HCT116 (cell line): ENCODE measurements at regions not wholly inside any gene's neighbourhood (a gene's known extent, or its start where the extent isn't known, plus 50 kb on each side); places are given as distances from the start of the nearest gene placed in this dataset.

Experiments
- ATAC-seq: fragments of 200-7000 bp; cut with Tn5 transposase; 2 replicates; pipeline ENCODE4 v1.9.1; 2020; ENCODE audit warnings: mild to moderate bottlenecking, moderate library complexity
- BruUV-seq: library from RNA; stranded (reverse); fragments of 400-500 nt; replicated peaks from 2 replicates; lab custom pipeline; 2021; lab: Mats Ljungman, UMichigan
- CTCF ChIA-PET: fragments of 300-600 bp; sonication (Branson Sonifier 250); formaldehyde crosslinking; loops from one replicate; lab custom pipeline; 2021; ENCODE audit warnings: antibody characterized with exemption; lab: Charles Lee
- POLR2A ChIA-PET: fragments of 300-600, 350-600 bp; sonication (Branson Sonifier 250); formaldehyde crosslinking; loops from one replicate; lab custom pipeline; 2021; ENCODE audit warnings: antibody characterized with exemption; lab: Charles Lee
- RAD21 ChIA-PET, 2 experiments: fragments of 300-600 bp; sonication (Branson Sonifier 250); formaldehyde crosslinking; loops; one replicate each; lab custom pipeline; 2023; ENCODE audit warnings: low total read pairs in 2 of 2; ENCODE audit not compliant: uncharacterized antibody in 2 of 2, unreplicated experiment in 2 of 2, low non-redundant PET in 1 of 2; lab: Charles Lee
- DNase-seq: peaks from one replicate; pipeline ENCODE4 v3.0.0-alpha.2; 2010; ENCODE audit warnings: low read depth, low spot score
- H2AFZ ChIP-seq: fragments of 200-600 bp; shearing (Covaris generic), sonication (generic); 2 replicates; pipeline ENCODE4 v1.6.1; 2017; ENCODE audit warnings: low read depth, mixed run types, mixed read lengths, antibody characterized with exemption, low read length; ENCODE audit not compliant: poor library complexity, severe bottlenecking
- H3K27ac ChIP-seq: 2 replicates; pipeline ENCODE4 v1.5.1; 2012; ENCODE audit warnings: low read depth, low read length
- H3K27me3 ChIP-seq: fragments of 200-600 bp; sonication (generic); 2 replicates; pipeline ENCODE4 v1.6.1; 2016; ENCODE audit warnings: mixed run types, low read length, mixed read lengths; ENCODE audit not compliant: insufficient read depth
- H3K36me3 ChIP-seq, 2 experiments: fragments of 200-500 bp in 1 of 2; fragments of 200-600 bp in 1 of 2; sonication (Bioruptor generic) in 1 of 2; sonication (generic) in 1 of 2; 2 replicates each; pipeline versions ENCODE4 v1.5.1 to v1.6.1; 2014 to 2016; ENCODE audit warnings: low read length in 2 of 2, inconsistent platforms in 1 of 2, mixed read lengths in 1 of 2, mixed run types in 1 of 2; ENCODE audit not compliant: insufficient read depth in 2 of 2, control insufficient read depth in 1 of 2
- H3K4me1 ChIP-seq, 2 experiments: fragments of 200-600 bp in 1 of 2; sonication (generic) in 1 of 2; 2 replicates each; pipeline versions ENCODE4 v1.5.1 to v1.6.1; 2012 to 2017; ENCODE audit warnings: low read length in 2 of 2, inconsistent platforms in 1 of 2, mild to moderate bottlenecking in 1 of 2, mixed read lengths in 1 of 2, mixed run types in 1 of 2, moderate library complexity in 1 of 2; ENCODE audit not compliant: insufficient read depth in 2 of 2, control insufficient read depth in 1 of 2
- H3K4me2 ChIP-seq: fragments of 200-600 bp; sonication (generic); 2 replicates; pipeline ENCODE4 v1.6.1; 2017; ENCODE audit warnings: mixed run types, low read length, mixed read lengths
- H3K4me3 ChIP-seq, 2 experiments: fragments of 200-600 bp in 1 of 2; sonication (generic) in 1 of 2; replicated peaks in 1 of 2; 2 replicates each; pipeline ENCODE4 v1.5.1; 2011 to 2016; ENCODE audit warnings: low read length in 2 of 2, control low read depth in 1 of 2, low read depth in 1 of 2, mild to moderate bottlenecking in 1 of 2, mixed read lengths in 1 of 2, mixed run types in 1 of 2
- H3K79me2 ChIP-seq: fragments of 200-600 bp; sonication (generic); 2 replicates; pipeline ENCODE4 v1.6.1; 2017; ENCODE audit warnings: mild to moderate bottlenecking, mixed run types, low read length, moderate library complexity, mixed read lengths; ENCODE audit not compliant: insufficient read depth
- H3K9ac ChIP-seq: fragments of 200-600 bp; sonication (generic); 2 replicates; pipeline ENCODE4 v1.6.1; 2016; ENCODE audit warnings: low read length, mixed read lengths
- H3K9me2 ChIP-seq: fragments of 200-600 bp; sonication (generic), shearing (Covaris generic); 2 replicates; pipeline ENCODE4 v1.6.1; 2017; ENCODE audit warnings: mixed run types, mild to moderate bottlenecking, moderate library complexity; ENCODE audit not compliant: insufficient read depth
- H3K9me3 ChIP-seq, 2 experiments: fragments of 200-500 bp in 1 of 2; fragments of 200-600 bp in 1 of 2; sonication (Bioruptor generic) in 1 of 2; sonication (generic) in 1 of 2; 2 replicates each; pipeline ENCODE4 v1.6.1; 2014 to 2017; ENCODE audit warnings: low read length in 2 of 2, mixed read lengths in 2 of 2, inconsistent platforms in 1 of 2, low read depth in 1 of 2, mild to moderate bottlenecking in 1 of 2, mixed run types in 1 of 2, moderate library complexity in 1 of 2; ENCODE audit not compliant: control insufficient read depth in 1 of 2, insufficient read depth in 1 of 2
- H4K20me1 ChIP-seq: fragments of 200-600 bp; sonication (generic), shearing (Covaris generic); 2 replicates; pipeline ENCODE4 v1.6.1; 2017; ENCODE audit warnings: mixed run types, mild to moderate bottlenecking, moderate library complexity; ENCODE audit not compliant: insufficient read depth
- ATF3 ChIP-seq: IDR thresholded peaks from 2 replicates; pipeline ENCODE4 v1.6.1; 2012
- CTCF ChIP-seq, 3 experiments: fragments of 200-600 bp in 1 of 3; sonication (generic) in 1 of 3; IDR thresholded peaks in 2 of 3; conservative IDR thresholded peaks in 1 of 3; 2 replicates each; pipeline ENCODE4 v1.5.1; 2012 to 2017; ENCODE audit warnings: low read depth in 2 of 3, low read length in 2 of 3, antibody characterized with exemption in 1 of 3, borderline replicate concordance in 1 of 3, control low read depth in 1 of 3, mild to moderate bottlenecking in 1 of 3, mixed read lengths in 1 of 3, mixed run types in 1 of 3, moderate library complexity in 1 of 3; ENCODE audit not compliant: insufficient read depth in 1 of 3
- EGR1 ChIP-seq: IDR thresholded peaks from 2 replicates; pipeline ENCODE4 v1.6.1; 2012; ENCODE audit warnings: low read depth
- EZH2 ChIP-seq: fragments of 200-600 bp; sonication (generic); IDR thresholded peaks from 2 replicates; pipeline ENCODE4 v1.6.1; 2017; ENCODE audit warnings: antibody characterized with exemption, mixed run types
- EZH2phosphoT487 ChIP-seq: fragments of 200-600 bp; IDR thresholded peaks from 2 replicates; pipeline ENCODE4 v1.6.1; 2018; ENCODE audit warnings: antibody characterized with exemption, borderline replicate concordance
- FOSL1 ChIP-seq: IDR thresholded peaks from 2 replicates; pipeline ENCODE4 v1.6.1; 2012; ENCODE audit warnings: low read depth
- MAX ChIP-seq: IDR thresholded peaks from 2 replicates; pipeline ENCODE4 v1.6.1; 2012
- POLR2AphosphoS5 ChIP-seq: IDR thresholded peaks from 2 replicates; pipeline ENCODE4 v1.6.1; 2011; ENCODE audit warnings: mild to moderate bottlenecking, low read depth, low read length, moderate library complexity
- REST ChIP-seq: IDR thresholded peaks from 2 replicates; pipeline ENCODE4 v1.6.1; 2012; ENCODE audit warnings: low read depth
- SP1 ChIP-seq: IDR thresholded peaks from 2 replicates; pipeline ENCODE4 v1.6.1; 2012; ENCODE audit warnings: low read depth
- SRF ChIP-seq: IDR thresholded peaks from 2 replicates; pipeline ENCODE4 v1.6.1; 2012; ENCODE audit warnings: low read depth
- intact Hi-C: fragments of 100-400 bp; cut with micrococcal nuclease; formaldehyde crosslinking; loops from 2 replicates; pipeline ENCODE4 v1.10.0; 2022

GRCh38 chr14:26820572-26820971 lies 222.7 kb upstream of the NOVA1 start (continued):
- TF ChIP-seq REST (no peak), CTCF (IDR thresholded peaks at IDR 0.05 in 2 of 3, conservative IDR thresholded peaks at IDR 0.05 in 1 of 3; ENCODE audit: borderline replicate concordance in 1 of 3, insufficient read depth in 1 of 3, low read depth in 2 of 3, low read length in 2 of 3) (no peak), EZH2 (no peak), EZH2phosphoT487 (no peak), ATF3 (no peak), SP1 (no peak), MAX (no peak), POLR2AphosphoS5 (no peak), FOSL1 (no peak)

- BruUV-seq: no TSS peak
- Histone ChIP-seq H3K9me3 (peaks cover 11 to 43% of the 10 kb centered on the region in 2 experiments; a peak in 2 of 4 replicates), H3K27me3 (no peaks in the 10 kb centered on the region), H3K79me2 (no peaks in the 10 kb centered on the region), H3K4me1 (no peaks in the 10 kb centered on the region), H3K27ac (no peak overlapping the region), H3K4me3 (no peak overlapping the region), H3K9me2 (no peaks in the 10 kb centered on the region), H3K36me3 (no peaks in the 10 kb centered on the region), H3K9ac (no peak overlapping the region), H4K20me1 (no peaks in the 10 kb centered on the region), H3K4me2 (no peak overlapping the region), H2AFZ (no peak overlapping the region)
- DNase-seq: no peak
- CTCF ChIA-PET: no interaction called here
- POLR2A ChIA-PET: no interaction called here
- no peak for ATAC-seq
- RAD21 ChIA-PET: no interaction called here
- TF ChIP-seq CTCF (IDR thresholded peaks at IDR 0.05 in 2 of 3, conservative IDR thresholded peaks at IDR 0.05 in 1 of 3; ENCODE audit: borderline replicate concordance in 1 of 3, insufficient read depth in 1 of 3, low read depth in 2 of 3, low read length in 2 of 3) (no peak), ATF3 (no peak), EGR1 (no peak), POLR2AphosphoS5 (no peak), FOSL1 (no peak), SRF (no peak)
- intact Hi-C loops: no loop called here
Observed at GRCh38 chr14:26828741-26829140, 230.9 kb upstream of the NOVA1 start.
